K562 (cell line): ENCODE measurements at regions not wholly inside any gene's neighbourhood (a gene's known extent, or its start where the extent isn't known, plus 50 kb on each side); places are given as distances from the start of the nearest gene placed in this dataset.

Experiments used
- E2F1 ChIP-seq: sonication (generic); formaldehyde crosslinking; IDR thresholded peaks from 2 replicates; pipeline ENCODE4 v1.8.1; 2023; ENCODE audit warnings: mild to moderate bottlenecking, missing genetic modification reagents, moderate library complexity
- KLF13 ChIP-seq: fragments of 450-650 bp; IDR thresholded peaks from 2 replicates; pipeline ENCODE4 v1.6.1; 2016; ENCODE audit warnings: missing genetic modification characterization, low read depth, mild to moderate bottlenecking, missing compliant biosample characterization, moderate library complexity, borderline replicate concordance
- SRF ChIP-seq, 2 experiments: fragments of 250-450, 450-650 bp in 1 of 2; sonication (Bioruptor Pico) in 1 of 2; sonication (generic) in 1 of 2; formaldehyde crosslinking; IDR thresholded peaks; 2 replicates each; pipeline versions ENCODE4 v1.5.0 to v1.5.1; 2020 to 2022; ENCODE audit warnings: mild to moderate bottlenecking in 1 of 2, missing genetic modification reagents in 1 of 2
- TBL1XR1 ChIP-seq, 2 experiments: IDR thresholded peaks; 2 replicates each; pipeline ENCODE4 v1.6.1; 2012; ENCODE audit warnings: improper control_type of control experiment in 2 of 2, low read length in 2 of 2, mild to moderate bottlenecking in 1 of 2

GRCh38 chr1:24984800-24985522 lies 54.9 kb upstream of the RUNX3 start:
- TF ChIP-seq TBL1XR1 (IDR thresholded peaks at IDR 0.05; ENCODE audit: low read length in 2 of 2) (no peak), E2F1 (CRISPR knock-in tag) (no peak), SRF (CRISPR knock-in tag; IDR thresholded peaks at IDR 0.05) (no peak), KLF13 (tag) (no peak)
